Skeletal muscle satellite cell (primary cell): ENCODE measurements at regions not wholly inside any gene's neighbourhood (a gene's known extent, or its start where the extent isn't known, plus 50 kb on each side); places are given as distances from the start of the nearest gene placed in this dataset.

ENCODE experiments used
- H3K27me3 ChIP-seq: 2 replicates; pipeline ENCODE4 v1.7.0; 2013; ENCODE audit warnings: low read length; ENCODE audit not compliant: control insufficient read depth, insufficient read depth
- H3K36me3 ChIP-seq: 2 replicates; pipeline ENCODE4 v1.7.0; 2013; ENCODE audit warnings: mild to moderate bottlenecking, control low read depth, low read length; ENCODE audit not compliant: insufficient read depth
- H3K4me1 ChIP-seq: 2 replicates; pipeline ENCODE4 v1.7.0; 2013; ENCODE audit warnings: low read length; ENCODE audit not compliant: control insufficient read depth, insufficient read depth
- H3K4me2 ChIP-seq: 2 replicates; pipeline ENCODE4 v1.7.0; 2013; ENCODE audit warnings: mild to moderate bottlenecking, low read length
- H3K4me3 ChIP-seq: 2 replicates; pipeline ENCODE4 v1.7.0; 2013; ENCODE audit warnings: low read length
- H3K9ac ChIP-seq: 2 replicates; pipeline ENCODE4 v1.7.0; 2013; ENCODE audit warnings: mild to moderate bottlenecking, low read depth, low read length, moderate library complexity
- H3K9me3 ChIP-seq: replicated peaks from 2 replicates; pipeline ENCODE4 v1.7.0; 2013; ENCODE audit warnings: mild to moderate bottlenecking, control low read depth, low read length

GRCh38 chr6:151730496-151730870 is 77.0 kb upstream of the ESR1 start:
- no peaks in the 10 kb centered on the region for H3K4me1 ChIP-seq
- H3K36me3 ChIP-seq, result no peaks in the 10 kb centered on the region
- no peaks in the 10 kb centered on the region for H3K9me3 ChIP-seq
- no peak overlapping the region for H3K4me2 ChIP-seq
- H3K9ac ChIP-seq, result no peak overlapping the region
- no peak overlapping the region for H3K4me3 ChIP-seq
- no peaks in the 10 kb centered on the region for H3K27me3 ChIP-seq

GRCh38 chr6:151731313-151731712 is 76.2 kb upstream of the ESR1 start:
- H3K9ac ChIP-seq, result no peak overlapping the region
- no peaks in the 10 kb centered on the region for H3K36me3 ChIP-seq
- no peaks in the 10 kb centered on the region for H3K27me3 ChIP-seq
- no peak overlapping the region for H3K4me3 ChIP-seq
- H3K4me1 ChIP-seq, result no peaks in the 10 kb centered on the region
- H3K9me3 ChIP-seq, result no peaks in the 10 kb centered on the region
- H3K4me2 ChIP-seq, result no peak overlapping the region

GRCh38 chr6:151733680-151734320 is 73.7 kb upstream of the ESR1 start:
- Histone ChIP-seq H3K27me3 (no peaks in the 10 kb centered on the region), H3K4me3 (no peak overlapping the region), H3K9ac (no peak overlapping the region), H3K4me2 (no peak overlapping the region), H3K9me3 (no peaks in the 10 kb centered on the region), H3K4me1 (no peaks in the 10 kb centered on the region), H3K36me3 (no peaks in the 10 kb centered on the region)

GRCh38 chr6:151738267-151738666 is 69.2 kb upstream of the ESR1 start:
- no peak overlapping the region for H3K4me3 ChIP-seq
- no peaks in the 10 kb centered on the region for H3K36me3 ChIP-seq
- H3K4me1 ChIP-seq, result no peaks in the 10 kb centered on the region
- H3K9ac ChIP-seq, result no peak overlapping the region
- H3K27me3 ChIP-seq, result no peaks in the 10 kb centered on the region
- no peaks in the 10 kb centered on the region for H3K9me3 ChIP-seq
- no peak overlapping the region for H3K4me2 ChIP-seq

- Histone ChIP-seq H3K4me1 (no peaks in the 10 kb centered on the region), H3K9ac (no peak overlapping the region), H3K4me3 (no peak overlapping the region), H3K9me3 (no peaks in the 10 kb centered on the region), H3K4me2 (no peak overlapping the region), H3K27me3 (no peaks in the 10 kb centered on the region), H3K36me3 (no peaks in the 10 kb centered on the region)
Measured at GRCh38 chr6:151738960-151739359, 68.5 kb upstream of the ESR1 start.

GRCh38 chr6:151740820-151741219 is 66.7 kb upstream of the ESR1 start:
- H3K4me2 ChIP-seq, result no peak overlapping the region
- no peak overlapping the region for H3K4me3 ChIP-seq
- no peaks in the 10 kb centered on the region for H3K27me3 ChIP-seq
- no peaks in the 10 kb centered on the region for H3K9me3 ChIP-seq
- H3K4me1 ChIP-seq, result no peaks in the 10 kb centered on the region
- no peaks in the 10 kb centered on the region for H3K36me3 ChIP-seq
- H3K9ac ChIP-seq, result no peak overlapping the region

GRCh38 chr6:151747896-151748295 is 59.6 kb upstream of the ESR1 start:
- Histone ChIP-seq H3K4me1 (peaks cover 4% of the 10 kb centered on the region), H3K27me3 (no peaks in the 10 kb centered on the region), H3K4me2 (no peak overlapping the region), H3K9ac (no peak overlapping the region), H3K4me3 (no peak overlapping the region), H3K36me3 (no peaks in the 10 kb centered on the region), H3K9me3 (no peaks in the 10 kb centered on the region)

GRCh38 chr6:151749341-151749740 is 58.1 kb upstream of the ESR1 start:
- Histone ChIP-seq H3K9ac (no peak overlapping the region), H3K4me1 (peaks cover 4% of the 10 kb centered on the region), H3K4me3 (no peak overlapping the region), H3K4me2 (no peak overlapping the region), H3K9me3 (no peaks in the 10 kb centered on the region), H3K36me3 (no peaks in the 10 kb centered on the region), H3K27me3 (no peaks in the 10 kb centered on the region)

- Histone ChIP-seq H3K4me2 (no peak overlapping the region), H3K9me3 (no peaks in the 10 kb centered on the region), H3K4me3 (no peak overlapping the region), H3K9ac (no peak overlapping the region), H3K36me3 (no peaks in the 10 kb centered on the region), H3K27me3 (no peaks in the 10 kb centered on the region), H3K4me1 (no peaks in the 10 kb centered on the region)
Measured at GRCh38 chr6:151753581-151753980, 53.9 kb upstream of the ESR1 start.

GRCh38 chr6:151757506-151757955 is 50.0 kb upstream of the ESR1 start:
- Histone ChIP-seq H3K4me2 (no peak overlapping the region), H3K4me3 (no peak overlapping the region), H3K27me3 (no peaks in the 10 kb centered on the region), H3K4me1 (no peaks in the 10 kb centered on the region), H3K36me3 (no peaks in the 10 kb centered on the region), H3K9me3 (no peaks in the 10 kb centered on the region), H3K9ac (no peak overlapping the region)
